ENCODE measurements at regions not wholly inside any gene's neighbourhood (a gene's known extent, or its start where the extent isn't known, plus 50 kb on each side); places are given as distances from the start of the nearest gene placed in this dataset.

GRCh38 chr3:99016452-99016851 is 115.0 kb upstream of the DCBLD2 start:
- DNase-seq (ENCODE audit: low read depth in 1 of 2, low spot score in 1 of 2), result no peak

GRCh38 chr3:99013777-99014315 is 112.4 kb upstream of the DCBLD2 start:
- no peak for DNase-seq (ENCODE audit: low read depth in 1 of 2, low spot score in 1 of 2)

GRCh38 chr3:99013077-99013476 is 111.6 kb upstream of the DCBLD2 start:
- no peak for DNase-seq (ENCODE audit: low read depth in 1 of 2, low spot score in 1 of 2)

- DNase-seq (ENCODE audit: low read depth in 1 of 2, low spot score in 1 of 2), result no peak
These were observed 110.6 kb upstream of the DCBLD2 start for GRCh38 chr3:99012051-99012450.

GRCh38 chr3:99009851-99010250 is 108.4 kb upstream of the DCBLD2 start:
- DNase-seq (ENCODE audit: low read depth in 1 of 2, low spot score in 1 of 2), result no peak

GRCh38 chr3:99006686-99007085 is 105.2 kb upstream of the DCBLD2 start:
- DNase-seq (ENCODE audit: low read depth in 1 of 2, low spot score in 1 of 2), result no peak

GRCh38 chr3:98999675-99000074 is 98.2 kb upstream of the DCBLD2 start:
- no peak for DNase-seq (ENCODE audit: low read depth in 1 of 2, low spot score in 1 of 2)

- no peak for DNase-seq (ENCODE audit: low read depth in 1 of 2, low spot score in 1 of 2)
These were observed 92.8 kb upstream of the DCBLD2 start for GRCh38 chr3:98994128-98994762.

- DNase-seq (ENCODE audit: low read depth in 1 of 2, low spot score in 1 of 2), result no peak
These were observed 89.9 kb upstream of the DCBLD2 start for GRCh38 chr3:98991393-98991792.

GRCh38 chr3:98990657-98991056 is 89.2 kb upstream of the DCBLD2 start:
- DNase-seq (ENCODE audit: low read depth in 1 of 2, low spot score in 1 of 2), result no peak

GRCh38 chr3:98986073-98986472 is 84.6 kb upstream of the DCBLD2 start:
- DNase-seq (ENCODE audit: low read depth in 1 of 2, low spot score in 1 of 2), result no peak

- no peak for DNase-seq (ENCODE audit: low read depth in 1 of 2, low spot score in 1 of 2)
These were observed 83.9 kb upstream of the DCBLD2 start for GRCh38 chr3:98985431-98985830.

- DNase-seq (ENCODE audit: low read depth in 1 of 2, low spot score in 1 of 2), result no peak
These were observed 82.5 kb upstream of the DCBLD2 start for GRCh38 chr3:98984024-98984423.

- no peak for DNase-seq (ENCODE audit: low read depth in 1 of 2, low spot score in 1 of 2)
These were observed 80.9 kb upstream of the DCBLD2 start for GRCh38 chr3:98982351-98982750.

GRCh38 chr3:98980915-98981596 is 79.6 kb upstream of the DCBLD2 start:
- DNase-seq (ENCODE audit: low read depth in 1 of 2, low spot score in 1 of 2), result no peak

GRCh38 chr3:98979296-98979695 is 77.8 kb upstream of the DCBLD2 start:
- no peak for DNase-seq (ENCODE audit: low read depth in 1 of 2, low spot score in 1 of 2)

- DNase-seq (ENCODE audit: low read depth in 1 of 2, low spot score in 1 of 2), result no peak
These were observed 76.7 kb upstream of the DCBLD2 start for GRCh38 chr3:98978068-98978811.

GRCh38 chr3:98977520-98977919 is 76.0 kb upstream of the DCBLD2 start:
- no peak for DNase-seq (ENCODE audit: low read depth in 1 of 2, low spot score in 1 of 2)

- no peak for DNase-seq (ENCODE audit: low read depth in 1 of 2, low spot score in 1 of 2)
These were observed 72.9 kb upstream of the DCBLD2 start for GRCh38 chr3:98974442-98974841.

- DNase-seq (ENCODE audit: low read depth in 1 of 2, low spot score in 1 of 2), result no peak
These were observed 71.2 kb upstream of the DCBLD2 start for GRCh38 chr3:98972720-98973119.

- no peak for DNase-seq (ENCODE audit: low read depth in 1 of 2, low spot score in 1 of 2)
These were observed 70.7 kb upstream of the DCBLD2 start for GRCh38 chr3:98972155-98972554.

- DNase-seq (ENCODE audit: low read depth in 1 of 2, low spot score in 1 of 2), result no peak
These were observed 69.7 kb upstream of the DCBLD2 start for GRCh38 chr3:98971169-98971681.

All from activated CD4-positive, alpha-beta T cell treated with anti-CD3 and anti-CD28 coated beads, Interleukin-2, amount 50 U/mL, for 24 hours (primary cell).